NT2/D1 (cell line): ENCODE measurements at regions not wholly inside any gene's neighbourhood (a gene's known extent, or its start where the extent isn't known, plus 50 kb on each side); places are given as distances from the start of the nearest gene placed in this dataset.

Experiments
- SUZ12 ChIP-seq: IDR thresholded peaks from 2 replicates; pipeline ENCODE4 v1.6.1; 2011; ENCODE audit not compliant: insufficient read length, insufficient read depth; ENCODE audit errors: extremely low read depth
- YY1 ChIP-seq: IDR thresholded peaks from 2 replicates; pipeline ENCODE4 v1.6.1; 2011; ENCODE audit not compliant: insufficient read length, insufficient read depth
- ZNF274 ChIP-seq: IDR thresholded peaks from 2 replicates; pipeline ENCODE4 v1.6.1; 2011; ENCODE audit warnings: mild to moderate bottlenecking, low read depth, low read length

GRCh38 chr9:91146391-91147019 lies 215.2 kb downstream of the AUH start:
- no peak for TF ChIP-seq ZNF274
- no peak for TF ChIP-seq YY1
- TF ChIP-seq SUZ12, result no peak
